HepG2 (cell line): ENCODE measurements at regions not wholly inside any gene's neighbourhood (a gene's known extent, or its start where the extent isn't known, plus 50 kb on each side); places are given as distances from the start of the nearest gene placed in this dataset.

Source experiments
- ARID2 ChIP-seq: sonication (generic); formaldehyde crosslinking; IDR thresholded peaks from 2 replicates; pipeline ENCODE4 v1.8.1; 2022; ENCODE audit warnings: mild to moderate bottlenecking, missing genetic modification reagents, borderline replicate concordance
- BORCS8-MEF2B ChIP-seq: sonication (generic); formaldehyde crosslinking; IDR thresholded peaks from 2 replicates; pipeline ENCODE4 v1.8.0; 2022; ENCODE audit warnings: mild to moderate bottlenecking, missing genetic modification reagents
- BRD4 ChIP-seq: sonication (generic); formaldehyde crosslinking; IDR thresholded peaks from 2 replicates; pipeline ENCODE4 v1.4.0; 2020; ENCODE audit warnings: missing genetic modification reagents
- CCAR2 ChIP-seq: fragments of 200-400 bp; formaldehyde crosslinking; optimal IDR thresholded peaks from 2 replicates; pipeline ENCODE3; 2018; ENCODE audit warnings: low read depth, mild to moderate bottlenecking, low read length, moderate library complexity
- CREM ChIP-seq, 2 experiments: sonication (generic) in 1 of 2; formaldehyde crosslinking in 1 of 2; IDR thresholded peaks; 2 replicates each; pipeline versions ENCODE4 v1.4.0 to v1.6.1; 2016 to 2020; ENCODE audit warnings: antibody characterized with exemption in 1 of 2, mild to moderate bottlenecking in 1 of 2, missing genetic modification reagents in 1 of 2
- CSRNP1 ChIP-seq: sonication (generic); formaldehyde crosslinking; IDR thresholded peaks from 2 replicates; pipeline ENCODE4 v1.8.1; 2023; ENCODE audit warnings: mild to moderate bottlenecking, missing genetic modification reagents
- FLYWCH1 ChIP-seq: sonication (generic); formaldehyde crosslinking; IDR thresholded peaks from 2 replicates; pipeline ENCODE4 v1.8.1; 2023; ENCODE audit warnings: mild to moderate bottlenecking, missing genetic modification reagents
- HOXA3 ChIP-seq: sonication (generic); formaldehyde crosslinking; IDR thresholded peaks from 2 replicates; pipeline ENCODE4 v1.5.0; 2020; ENCODE audit warnings: missing genetic modification reagents
- ISL2 ChIP-seq: sonication (generic); formaldehyde crosslinking; IDR thresholded peaks from 2 replicates; pipeline ENCODE4 v1.5.0; 2020; ENCODE audit warnings: missing genetic modification reagents
- NCOA2 ChIP-seq: sonication (generic); formaldehyde crosslinking; IDR thresholded peaks from 2 replicates; pipeline ENCODE4 v1.8.0; 2022; ENCODE audit warnings: inconsistent platforms
- NCOA5 ChIP-seq: sonication (generic); formaldehyde crosslinking; IDR thresholded peaks from 2 replicates; pipeline ENCODE4 v1.4.0; 2020; ENCODE audit warnings: missing genetic modification reagents
- NPAS2 ChIP-seq: sonication (generic); formaldehyde crosslinking; IDR thresholded peaks from 2 replicates; pipeline ENCODE4 v1.8.0; 2022; ENCODE audit warnings: mild to moderate bottlenecking, missing genetic modification reagents, borderline replicate concordance
- NRL ChIP-seq: sonication (generic); formaldehyde crosslinking; IDR thresholded peaks from 2 replicates; pipeline ENCODE4 v1.5.0; 2020; ENCODE audit warnings: missing genetic modification reagents, mild to moderate bottlenecking, moderate library complexity, borderline replicate concordance
- PCBP1 ChIP-seq: fragments of 200-400 bp; formaldehyde crosslinking; IDR thresholded peaks from 2 replicates; pipeline ENCODE4 v1.6.1; 2017; ENCODE audit warnings: mild to moderate bottlenecking, low read depth, low read length, borderline replicate concordance
- POLR2A ChIP-seq, 2 experiments: IDR thresholded peaks; 2 replicates each; pipeline ENCODE4 v1.6.1; 2011; ENCODE audit warnings: low read depth in 2 of 2, low read length in 2 of 2, mild to moderate bottlenecking in 1 of 2, moderate library complexity in 1 of 2; ENCODE audit not compliant: insufficient read depth in 1 of 2
- SRSF1 ChIP-seq: fragments of 200-400 bp; formaldehyde crosslinking; optimal IDR thresholded peaks from 2 replicates; pipeline ENCODE3; 2017; ENCODE audit warnings: mild to moderate bottlenecking, low read depth, low read length, moderate library complexity
- TFDP1 ChIP-seq: IDR thresholded peaks from 2 replicates; pipeline ENCODE4 v1.6.1; 2016; ENCODE audit warnings: missing compliant biosample characterization, missing genetic modification reagents, borderline replicate concordance
- TRIM24 ChIP-seq: sonication (generic); formaldehyde crosslinking; IDR thresholded peaks from 2 replicates; pipeline ENCODE4 v1.8.0; 2022; ENCODE audit warnings: mild to moderate bottlenecking, missing genetic modification reagents
- YY1 ChIP-seq: IDR thresholded peaks from 2 replicates; pipeline ENCODE4 v1.6.1; 2011; ENCODE audit warnings: low read length, low read depth, moderate library complexity, mild to moderate bottlenecking; ENCODE audit not compliant: insufficient read depth, insufficient replicate concordance
- ZBTB7A ChIP-seq: sonication (generic); formaldehyde crosslinking; IDR thresholded peaks from 2 replicates; pipeline ENCODE4 v1.8.0; 2022; ENCODE audit warnings: mild to moderate bottlenecking, missing genetic modification reagents
- ZNF124 ChIP-seq: sonication (generic); formaldehyde crosslinking; IDR thresholded peaks from 2 replicates; pipeline ENCODE4 v1.4.0; 2020; ENCODE audit warnings: missing genetic modification reagents
- ZNF138 ChIP-seq: sonication (generic); formaldehyde crosslinking; IDR thresholded peaks from 2 replicates; pipeline ENCODE4 v1.5.0; 2020; ENCODE audit warnings: mild to moderate bottlenecking, low read depth, missing genetic modification reagents
- ZNF224 ChIP-seq: sonication (generic); formaldehyde crosslinking; IDR thresholded peaks from 2 replicates; pipeline ENCODE4 v1.5.0; 2020; ENCODE audit warnings: mild to moderate bottlenecking, missing genetic modification reagents
- ZNF232 ChIP-seq: sonication (generic); formaldehyde crosslinking; IDR thresholded peaks from 2 replicates; pipeline ENCODE4 v1.4.0; 2020; ENCODE audit warnings: missing genetic modification reagents, borderline replicate concordance
- ZNF335 ChIP-seq: sonication (generic); formaldehyde crosslinking; IDR thresholded peaks from 2 replicates; pipeline ENCODE4 v1.4.0; 2020; ENCODE audit warnings: missing genetic modification reagents
- ZNF570 ChIP-seq: sonication (generic); formaldehyde crosslinking; IDR thresholded peaks from 2 replicates; pipeline ENCODE4 v1.4.0; 2020; ENCODE audit warnings: mild to moderate bottlenecking, missing genetic modification reagents, borderline replicate concordance
- ZNF724P ChIP-seq: sonication (generic); formaldehyde crosslinking; IDR thresholded peaks from 2 replicates; pipeline ENCODE4 v1.8.0; 2022; ENCODE audit warnings: missing genetic modification reagents, borderline replicate concordance
- ZNF776 ChIP-seq: sonication (generic); formaldehyde crosslinking; IDR thresholded peaks from 2 replicates; pipeline ENCODE4 v1.4.0; 2020; ENCODE audit warnings: mild to moderate bottlenecking, missing genetic modification reagents
- ZNF777 ChIP-seq: sonication (generic); formaldehyde crosslinking; IDR thresholded peaks from 2 replicates; pipeline ENCODE4 v1.4.0; 2020; ENCODE audit warnings: missing genetic modification reagents

- no peak for TF ChIP-seq FLYWCH1 (CRISPR knock-in tag)
- TF ChIP-seq NRL (CRISPR knock-in tag): no peak
- TF ChIP-seq TRIM24 (CRISPR knock-in tag): peak; percentile 82; the same call in 1 of the 2 replicates
- peak; percentile 56 for TF ChIP-seq CREM (IDR thresholded peaks at IDR 0.05)
- no peak for TF ChIP-seq CREM (CRISPR knock-in tag; IDR thresholded peaks at IDR 0.05)
- peak; percentile 52; the same call in 1 of the 2 replicates for TF ChIP-seq HOXA3 (CRISPR knock-in tag)
- TF ChIP-seq ZNF335 (CRISPR knock-in tag): no peak
- TF ChIP-seq BORCS8-MEF2B: no peak
- TF ChIP-seq CCAR2: no peak
- TF ChIP-seq SRSF1: no peak
- no peak for TF ChIP-seq ZNF776 (CRISPR knock-in tag)
- TF ChIP-seq ZNF232 (CRISPR knock-in tag): no peak
- TF ChIP-seq YY1: no peak
- TF ChIP-seq NCOA2 (CRISPR knock-in tag): peak; percentile 66
- no peak for TF ChIP-seq ZNF724P (CRISPR knock-in tag)
- TF ChIP-seq BRD4 (CRISPR knock-in tag): no peak
- TF ChIP-seq ZNF138 (CRISPR knock-in tag): no peak
- no peak for TF ChIP-seq NCOA5 (CRISPR knock-in tag)
- TF ChIP-seq ZNF224 (CRISPR knock-in tag): no peak
- TF ChIP-seq TFDP1 (CRISPR knock-in tag): peak; percentile 15; the same call in 1 of the 2 replicates
- no peak for TF ChIP-seq NPAS2 (CRISPR knock-in tag)
- no peak for TF ChIP-seq ZNF570 (CRISPR knock-in tag)
- TF ChIP-seq ISL2 (CRISPR knock-in tag): peak; percentile 29; the same call in 1 of the 2 replicates
- TF ChIP-seq ZNF777 (CRISPR knock-in tag): no peak
- TF ChIP-seq ZNF124 (CRISPR knock-in tag): no peak
- TF ChIP-seq CSRNP1: 0 out of 2 replicates have a peak, but pooled peaks have one; percentile 37
- no peak for TF ChIP-seq POLR2A (IDR thresholded peaks at IDR 0.05; ENCODE audit: insufficient read depth in 1 of 2, low read depth in 2 of 2, low read length in 2 of 2)
- TF ChIP-seq PCBP1: no peak
- no peak for TF ChIP-seq ARID2 (CRISPR knock-in tag)
- no peak for TF ChIP-seq ZBTB7A (CRISPR knock-in tag)
Measured at GRCh38 chr20:16124911-16125776, 448.1 kb downstream of the KIF16B start (continued).
